PC-9 (cell line): ENCODE measurements at regions not wholly inside any gene's neighbourhood (a gene's known extent, or its start where the extent isn't known, plus 50 kb on each side); places are given as distances from the start of the nearest gene placed in this dataset.

Experiments
- EZH2 ChIP-seq: fragments of 200-600 bp; sonication (generic); IDR thresholded peaks from 2 replicates; pipeline ENCODE4 v1.8.0; 2017; ENCODE audit warnings: antibody characterized with exemption, low read depth
- TF ChIP-seq, protein P1 (sequence below): fragments of 200-600 bp; sonication (generic); conservative IDR thresholded peaks from 2 replicates; pipeline ENCODE4 v1.6.1; 2017; ENCODE audit warnings: mixed run types, antibody characterized with exemption, mild to moderate bottlenecking, moderate library complexity

DNA sequence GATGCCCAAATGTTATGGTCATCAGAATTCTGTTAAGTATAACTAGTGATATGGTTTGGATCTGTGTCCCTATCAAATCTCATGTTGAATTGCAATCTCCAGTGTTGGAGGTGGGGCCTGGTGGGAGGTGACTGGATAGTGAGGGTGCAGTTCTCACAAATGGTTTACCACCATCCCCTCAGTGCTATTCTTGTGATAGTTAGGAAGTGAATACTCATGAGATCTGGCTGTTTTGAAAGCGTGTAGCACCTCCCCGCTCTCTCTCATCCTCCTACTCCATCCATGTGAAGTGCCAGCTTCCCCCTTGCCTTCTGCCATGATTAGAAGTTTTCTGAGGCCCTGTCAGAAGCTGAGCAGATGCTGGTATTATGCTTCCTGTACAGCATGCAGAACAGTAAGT, 359.5 kb downstream of the TMEM167A start:
- TF ChIP-seq, protein P1, sequence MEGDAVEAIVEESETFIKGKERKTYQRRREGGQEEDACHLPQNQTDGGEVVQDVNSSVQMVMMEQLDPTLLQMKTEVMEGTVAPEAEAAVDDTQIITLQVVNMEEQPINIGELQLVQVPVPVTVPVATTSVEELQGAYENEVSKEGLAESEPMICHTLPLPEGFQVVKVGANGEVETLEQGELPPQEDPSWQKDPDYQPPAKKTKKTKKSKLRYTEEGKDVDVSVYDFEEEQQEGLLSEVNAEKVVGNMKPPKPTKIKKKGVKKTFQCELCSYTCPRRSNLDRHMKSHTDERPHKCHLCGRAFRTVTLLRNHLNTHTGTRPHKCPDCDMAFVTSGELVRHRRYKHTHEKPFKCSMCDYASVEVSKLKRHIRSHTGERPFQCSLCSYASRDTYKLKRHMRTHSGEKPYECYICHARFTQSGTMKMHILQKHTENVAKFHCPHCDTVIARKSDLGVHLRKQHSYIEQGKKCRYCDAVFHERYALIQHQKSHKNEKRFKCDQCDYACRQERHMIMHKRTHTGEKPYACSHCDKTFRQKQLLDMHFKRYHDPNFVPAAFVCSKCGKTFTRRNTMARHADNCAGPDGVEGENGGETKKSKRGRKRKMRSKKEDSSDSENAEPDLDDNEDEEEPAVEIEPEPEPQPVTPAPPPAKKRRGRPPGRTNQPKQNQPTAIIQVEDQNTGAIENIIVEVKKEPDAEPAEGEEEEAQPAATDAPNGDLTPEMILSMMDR, result no peak
- no peak for TF ChIP-seq EZH2
